ENCODE measurements at regions not wholly inside any gene's neighbourhood (a gene's known extent, or its start where the extent isn't known, plus 50 kb on each side); places are given as distances from the start of the nearest gene placed in this dataset.

- Histone ChIP-seq H2AFZ (ENCODE audit: low read depth) (no peak overlapping the region), H3K9me2 (no peaks in the 10 kb centered on the region), H3K9me3 (no peaks in the 10 kb centered on the region), H3K79me2 (ENCODE audit: insufficient read depth) (no peaks in the 10 kb centered on the region), H3K36me3 (replicated peaks in 1 of 2; ENCODE audit: control insufficient read depth in 1 of 2, insufficient read depth in 2 of 2, low read length in 1 of 2) (no peaks in the 10 kb centered on the region), H3K4me3 (ENCODE audit: low read depth in 2 of 2, low read length in 1 of 2) (no peak overlapping the region), H3K4me2 (no peak overlapping the region), H3K27ac (ENCODE audit: low read depth in 2 of 2, low read length in 1 of 2) (no peak overlapping the region; a peak in 1 of 4 replicates), H4K20me1 (ENCODE audit: insufficient read depth) (no peaks in the 10 kb centered on the region), H3K9ac (no peak overlapping the region), H3K4me1 (ENCODE audit: control insufficient read depth in 1 of 2, insufficient read depth in 2 of 2, low read depth in 1 of 2, low read length in 1 of 2) (peaks cover 0 to 24% of the 10 kb centered on the region in 2 experiments; a peak in 1 of 4 replicates), H3F3A (replicated peaks; ENCODE audit: insufficient read depth) (no peaks in the 10 kb centered on the region), H3K27me3 (ENCODE audit: insufficient read depth) (no peaks in the 10 kb centered on the region)
- TF ChIP-seq CTCF (IDR thresholded peaks at IDR 0.05) (no peak), NRF1 (IDR thresholded peaks at IDR 0.05; ENCODE audit: low read depth, low read length) (no peak), USF1 (IDR thresholded peaks at IDR 0.05; ENCODE audit: borderline replicate concordance, low read depth) (no peak), ELF1 (IDR thresholded peaks at IDR 0.05) (no peak)
- no peak for DNase-seq
- WGBS (ENCODE audit: low lambda C conversion rate): 0% methylated on average over 1 of the region's 2 CpGs
- CTCF ChIA-PET: interaction anchor here (1.1 to 1.7 kb wide), 2 partner anchors 59 to 65 kb away, joined by 3 to 6 read pairs; no protein-coding TSS in a partner anchor
- POLR2A ChIA-PET: no interaction called here
Measured at GRCh38 chr11:116576526-116576925, 196.3 kb downstream of the BUD13 start.

- CTCF ChIA-PET: interaction anchor here (0.8 to 1.0 kb wide), 2 partner anchors 74 to 286 kb away, joined by 3 read pairs; no protein-coding TSS in a partner anchor
- Histone ChIP-seq H3K4me1 (ENCODE audit: control insufficient read depth in 1 of 2, insufficient read depth in 2 of 2, low read depth in 1 of 2, low read length in 1 of 2) (peaks cover 6 to 31% of the 10 kb centered on the region in 2 experiments; a peak in 2 of 4 replicates), H3K9me3 (no peaks in the 10 kb centered on the region), H2AFZ (ENCODE audit: low read depth) (no peak overlapping the region), H3F3A (replicated peaks; ENCODE audit: insufficient read depth) (no peaks in the 10 kb centered on the region), H4K20me1 (ENCODE audit: insufficient read depth) (no peaks in the 10 kb centered on the region), H3K4me3 (ENCODE audit: low read depth in 2 of 2, low read length in 1 of 2) (no peak overlapping the region), H3K9me2 (no peaks in the 10 kb centered on the region), H3K9ac (no peak overlapping the region), H3K36me3 (replicated peaks in 1 of 2; ENCODE audit: control insufficient read depth in 1 of 2, insufficient read depth in 2 of 2, low read length in 1 of 2) (no peaks in the 10 kb centered on the region), H3K27ac (ENCODE audit: low read depth in 2 of 2, low read length in 1 of 2) (no peak overlapping the region; a peak in 1 of 4 replicates), H3K27me3 (ENCODE audit: insufficient read depth) (no peaks in the 10 kb centered on the region), H3K79me2 (ENCODE audit: insufficient read depth) (no peaks in the 10 kb centered on the region), H3K4me2 (no peak overlapping the region)
- no peak for DNase-seq
- TF ChIP-seq USF1 (IDR thresholded peaks at IDR 0.05; ENCODE audit: borderline replicate concordance, low read depth) (no peak), IRF3 (IDR thresholded peaks at IDR 0.05; ENCODE audit: low read depth, low read length) (no peak), RAD21 (IDR thresholded peaks at IDR 0.05; ENCODE audit: low read length) (no peak), RCOR1 (IDR thresholded peaks at IDR 0.05; ENCODE audit: low read length) (no peak), PBX3 (IDR thresholded peaks at IDR 0.05) (no peak), FOXM1 (IDR thresholded peaks at IDR 0.05; ENCODE audit: low read depth) (no peak), ZBTB33 (IDR thresholded peaks at IDR 0.05; ENCODE audit: borderline replicate concordance, low read depth) (no peak), TCF12 (IDR thresholded peaks at IDR 0.05) (no peak), SMC3 (IDR thresholded peaks at IDR 0.05; ENCODE audit: low read depth, low read length) (no peak), POLR2AphosphoS5 (IDR thresholded peaks at IDR 0.05; ENCODE audit: low read depth, low read length) (no peak), USF2 (IDR thresholded peaks at IDR 0.05; ENCODE audit: borderline replicate concordance, low read depth, low read length) (no peak), RFX5 (IDR thresholded peaks at IDR 0.05; ENCODE audit: low read length) (no peak), GABPA (IDR thresholded peaks at IDR 0.05; ENCODE audit: low read depth) (no peak), SIN3A (IDR thresholded peaks at IDR 0.05; ENCODE audit: borderline replicate concordance, low read depth, low read length) (no peak), EZH2phosphoT487 (IDR thresholded peaks at IDR 0.05; ENCODE audit: borderline replicate concordance, low read depth) (no peak)
- POLR2A ChIA-PET: no interaction called here
- WGBS (ENCODE audit: low lambda C conversion rate): 56% methylated on average over 8 of the region's 9 CpGs
Measured at GRCh38 chr11:116567721-116568242, 205.0 kb downstream of the BUD13 start.

All from SK-N-SH (cell line).